ENCODE measurements at regions not wholly inside any gene's neighbourhood (a gene's known extent, or its start where the extent isn't known, plus 50 kb on each side); places are given as distances from the start of the nearest gene placed in this dataset.

- no peaks in the 10 kb centered on the region for H3K9me3 ChIP-seq (ENCODE audit: control insufficient read depth, low read length)
- no peak for DNase-seq
- intact Hi-C loops (cut with DNase I): no loop called here
- H3K36me3 ChIP-seq (ENCODE audit: control insufficient read depth in 1 of 2, insufficient read depth in 2 of 2, low read length in 1 of 2): no peaks in the 10 kb centered on the region
- no peak overlapping the region for H3K4me3 ChIP-seq (ENCODE audit: low read length in 2 of 2)
- H3K27ac ChIP-seq (ENCODE audit: low read depth in 1 of 2, low read length in 2 of 2): no peak overlapping the region
- no peaks in the 10 kb centered on the region for H3K27me3 ChIP-seq (ENCODE audit: control insufficient read depth in 1 of 2, insufficient read depth in 2 of 2, low read length in 1 of 2)
- no peaks in the 10 kb centered on the region for H3K4me1 ChIP-seq (ENCODE audit: control insufficient read depth in 1 of 2, insufficient read depth in 2 of 2, low read length in 2 of 2)
- ATAC-seq (ENCODE audit: low FRiP score): no peak
- WGBS, 2 donors: 66 to 90% methylated on average over 4 of the region's 4 CpGs
These were observed 1216.5 kb downstream of the RAPGEF2 start for GRCh38 chr4:160319221-160319867.

- Histone ChIP-seq H3K4me1 (ENCODE audit: control insufficient read depth in 1 of 2, insufficient read depth in 2 of 2, low read length in 2 of 2) (no peaks in the 10 kb centered on the region), H3K36me3 (ENCODE audit: control insufficient read depth in 1 of 2, insufficient read depth in 2 of 2, low read length in 1 of 2) (no peaks in the 10 kb centered on the region), H3K4me3 (ENCODE audit: low read length in 2 of 2) (no peak overlapping the region), H3K9me3 (ENCODE audit: control insufficient read depth, low read length) (no peaks in the 10 kb centered on the region), H3K27ac (ENCODE audit: low read depth in 1 of 2, low read length in 2 of 2) (no peak overlapping the region), H3K27me3 (ENCODE audit: control insufficient read depth in 1 of 2, insufficient read depth in 2 of 2, low read length in 1 of 2) (no peaks in the 10 kb centered on the region)
- no peak for ATAC-seq (ENCODE audit: low FRiP score)
- 95 to 96% methylated on average over 2 of the region's 2 CpGs for WGBS, 2 donors
- no peak for DNase-seq
- intact Hi-C loops (cut with DNase I): no loop called here
These were observed 1217.0 kb downstream of the RAPGEF2 start for GRCh38 chr4:160319868-160320260.

GRCh38 chr4:160326110-160326509, 1223.2 kb downstream of the RAPGEF2 start:
- WGBS, 2 donors: 72 to 76% methylated on average over 5 of the region's 5 CpGs
- no peaks in the 10 kb centered on the region for H3K27me3 ChIP-seq (ENCODE audit: control insufficient read depth in 1 of 2, insufficient read depth in 2 of 2, low read length in 1 of 2)
- DNase-seq: no peak
- ATAC-seq (ENCODE audit: low FRiP score): no peak
- H3K36me3 ChIP-seq (ENCODE audit: control insufficient read depth in 1 of 2, insufficient read depth in 2 of 2, low read length in 1 of 2): no peaks in the 10 kb centered on the region
- no peak overlapping the region for H3K4me3 ChIP-seq (ENCODE audit: low read length in 2 of 2)
- no peaks in the 10 kb centered on the region for H3K9me3 ChIP-seq (ENCODE audit: control insufficient read depth, low read length)
- no peak overlapping the region for H3K27ac ChIP-seq (ENCODE audit: low read depth in 1 of 2, low read length in 2 of 2)
- intact Hi-C loops (cut with DNase I): no loop called here
- no peaks in the 10 kb centered on the region for H3K4me1 ChIP-seq (ENCODE audit: control insufficient read depth in 1 of 2, insufficient read depth in 2 of 2, low read length in 2 of 2)

GRCh38 chr4:160347197-160347596, 1244.3 kb downstream of the RAPGEF2 start:
- H3K9me3 ChIP-seq (ENCODE audit: control insufficient read depth, low read length): no peaks in the 10 kb centered on the region
- H3K27me3 ChIP-seq (ENCODE audit: control insufficient read depth in 1 of 2, insufficient read depth in 2 of 2, low read length in 1 of 2): no peaks in the 10 kb centered on the region
- H3K27ac ChIP-seq (ENCODE audit: low read depth in 1 of 2, low read length in 2 of 2): no peak overlapping the region
- no peaks in the 10 kb centered on the region for H3K36me3 ChIP-seq (ENCODE audit: control insufficient read depth in 1 of 2, insufficient read depth in 2 of 2, low read length in 1 of 2)
- intact Hi-C loops (cut with DNase I): no loop called here
- no peaks in the 10 kb centered on the region for H3K4me1 ChIP-seq (ENCODE audit: control insufficient read depth in 1 of 2, insufficient read depth in 2 of 2, low read length in 2 of 2)
- ATAC-seq (ENCODE audit: low FRiP score) (no peak), DNase-seq (no peak)
- H3K4me3 ChIP-seq (ENCODE audit: low read length in 2 of 2): no peak overlapping the region

GRCh38 chr4:160350944-160351343, 1248.1 kb downstream of the RAPGEF2 start:
- intact Hi-C loops (cut with DNase I): no loop called here
- no peak overlapping the region for H3K4me3 ChIP-seq (ENCODE audit: low read length in 2 of 2)
- H3K9me3 ChIP-seq (ENCODE audit: control insufficient read depth, low read length): no peaks in the 10 kb centered on the region
- H3K4me1 ChIP-seq (ENCODE audit: control insufficient read depth in 1 of 2, insufficient read depth in 2 of 2, low read length in 2 of 2): no peaks in the 10 kb centered on the region
- H3K27me3 ChIP-seq (ENCODE audit: control insufficient read depth in 1 of 2, insufficient read depth in 2 of 2, low read length in 1 of 2): no peaks in the 10 kb centered on the region
- WGBS, 2 donors: 8 to 12% methylated on average over 6 of the region's 6 CpGs
- no peak overlapping the region for H3K27ac ChIP-seq (ENCODE audit: low read depth in 1 of 2, low read length in 2 of 2)
- no peaks in the 10 kb centered on the region for H3K36me3 ChIP-seq (ENCODE audit: control insufficient read depth in 1 of 2, insufficient read depth in 2 of 2, low read length in 1 of 2)
- DNase-seq (no peak), ATAC-seq (ENCODE audit: low FRiP score) (no peak)

GRCh38 chr4:160352637-160353036, 1249.8 kb downstream of the RAPGEF2 start:
- WGBS, 2 donors: 70 to 75% methylated on average over 2 of the region's 2 CpGs

GRCh38 chr4:160353548-160353947, 1250.7 kb downstream of the RAPGEF2 start:
- Histone ChIP-seq H3K36me3 (ENCODE audit: control insufficient read depth in 1 of 2, insufficient read depth in 2 of 2, low read length in 1 of 2) (no peaks in the 10 kb centered on the region), H3K4me1 (ENCODE audit: control insufficient read depth in 1 of 2, insufficient read depth in 2 of 2, low read length in 2 of 2) (no peaks in the 10 kb centered on the region), H3K9me3 (ENCODE audit: control insufficient read depth, low read length) (no peaks in the 10 kb centered on the region), H3K27ac (ENCODE audit: low read depth in 1 of 2, low read length in 2 of 2) (no peak overlapping the region), H3K27me3 (ENCODE audit: control insufficient read depth in 1 of 2, insufficient read depth in 2 of 2, low read length in 1 of 2) (no peaks in the 10 kb centered on the region), H3K4me3 (ENCODE audit: low read length in 2 of 2) (no peak overlapping the region)
- intact Hi-C loops (cut with DNase I): no loop called here
- DNase-seq (no peak), ATAC-seq (ENCODE audit: low FRiP score) (no peak)
- 75 to 77% methylated on average over 5 of the region's 5 CpGs for WGBS, 2 donors

More at GRCh38 chr4:160352637-160353036, 1249.8 kb downstream of the RAPGEF2 start:
- Histone ChIP-seq H3K9me3 (ENCODE audit: control insufficient read depth, low read length) (no peaks in the 10 kb centered on the region), H3K4me3 (ENCODE audit: low read length in 2 of 2) (no peak overlapping the region), H3K27me3 (ENCODE audit: control insufficient read depth in 1 of 2, insufficient read depth in 2 of 2, low read length in 1 of 2) (no peaks in the 10 kb centered on the region), H3K36me3 (ENCODE audit: control insufficient read depth in 1 of 2, insufficient read depth in 2 of 2, low read length in 1 of 2) (no peaks in the 10 kb centered on the region), H3K27ac (ENCODE audit: low read depth in 1 of 2, low read length in 2 of 2) (no peak overlapping the region), H3K4me1 (ENCODE audit: control insufficient read depth in 1 of 2, insufficient read depth in 2 of 2, low read length in 2 of 2) (no peaks in the 10 kb centered on the region)
- no peak for DNase-seq
- intact Hi-C loops (cut with DNase I): no loop called here
- ATAC-seq (ENCODE audit: low FRiP score): no peak

- H3K27ac ChIP-seq (ENCODE audit: low read depth in 1 of 2, low read length in 2 of 2): no peak overlapping the region
- no peak for ATAC-seq (ENCODE audit: low FRiP score)
- H3K4me1 ChIP-seq (ENCODE audit: control insufficient read depth in 1 of 2, insufficient read depth in 2 of 2, low read length in 2 of 2): no peaks in the 10 kb centered on the region
- WGBS, 2 donors: 76 to 81% methylated on average over 3 of the region's 3 CpGs
- no peaks in the 10 kb centered on the region for H3K9me3 ChIP-seq (ENCODE audit: control insufficient read depth, low read length)
- no peaks in the 10 kb centered on the region for H3K36me3 ChIP-seq (ENCODE audit: control insufficient read depth in 1 of 2, insufficient read depth in 2 of 2, low read length in 1 of 2)
- no peak for DNase-seq
- H3K4me3 ChIP-seq (ENCODE audit: low read length in 2 of 2): no peak overlapping the region
- H3K27me3 ChIP-seq (ENCODE audit: control insufficient read depth in 1 of 2, insufficient read depth in 2 of 2, low read length in 1 of 2): no peaks in the 10 kb centered on the region
- intact Hi-C loops (cut with DNase I): no loop called here
These were observed 1259.6 kb downstream of the RAPGEF2 start for GRCh38 chr4:160362478-160362877.

- H3K36me3 ChIP-seq (ENCODE audit: control insufficient read depth in 1 of 2, insufficient read depth in 2 of 2, low read length in 1 of 2): no peaks in the 10 kb centered on the region
- no peaks in the 10 kb centered on the region for H3K27me3 ChIP-seq (ENCODE audit: control insufficient read depth in 1 of 2, insufficient read depth in 2 of 2, low read length in 1 of 2)
- no peaks in the 10 kb centered on the region for H3K9me3 ChIP-seq (ENCODE audit: control insufficient read depth, low read length)
- no peak overlapping the region for H3K27ac ChIP-seq (ENCODE audit: low read depth in 1 of 2, low read length in 2 of 2)
- intact Hi-C loops (cut with DNase I): no loop called here
- no peak for ATAC-seq (ENCODE audit: low FRiP score)
- H3K4me3 ChIP-seq (ENCODE audit: low read length in 2 of 2): no peak overlapping the region
- no peak for DNase-seq
- H3K4me1 ChIP-seq (ENCODE audit: control insufficient read depth in 1 of 2, insufficient read depth in 2 of 2, low read length in 2 of 2): no peaks in the 10 kb centered on the region
These were observed 1261.3 kb downstream of the RAPGEF2 start for GRCh38 chr4:160364217-160364616.
